ENCODE measurements at regions not wholly inside any gene's neighbourhood (a gene's known extent, or its start where the extent isn't known, plus 50 kb on each side); places are given as distances from the start of the nearest gene placed in this dataset.

DNA sequence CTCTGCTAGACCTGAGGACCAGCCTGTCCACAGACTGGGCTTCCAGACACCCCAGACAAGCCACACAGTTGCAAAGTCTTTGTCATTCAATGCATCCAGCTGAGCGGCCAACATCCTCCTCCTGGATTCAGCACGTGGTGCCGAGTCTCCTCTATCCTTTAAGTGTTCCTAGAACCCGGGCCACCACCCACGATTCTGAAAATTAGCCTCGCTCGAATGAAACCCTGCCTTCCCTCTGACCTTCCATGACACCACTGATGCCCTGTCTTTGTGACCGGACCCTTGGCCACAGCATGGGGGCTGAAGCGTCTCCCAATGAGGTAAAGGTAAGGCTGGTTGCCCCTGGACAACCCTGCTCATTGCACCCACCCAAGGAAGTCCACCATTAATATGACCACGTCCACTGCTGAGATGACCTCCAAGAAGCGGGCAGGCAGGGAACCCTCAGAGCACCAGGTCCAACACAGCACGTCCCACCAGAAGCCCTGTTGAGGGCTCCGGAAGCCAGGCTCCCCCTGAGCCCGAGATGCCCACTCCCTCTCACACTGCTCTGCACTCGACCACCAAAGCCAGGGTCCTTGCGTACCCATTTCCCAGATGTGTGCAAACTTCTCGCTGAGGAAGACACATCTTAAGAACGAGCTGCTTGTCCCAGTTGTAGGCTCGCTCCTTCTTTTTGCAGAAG is 279.0 kb downstream of the CTTN start (continued):
- TF ChIP-seq NANOG (IDR thresholded peaks at IDR 0.05; ENCODE audit: borderline replicate concordance) = no peak
- no peak for TF ChIP-seq CREB1 (CRISPR knock-in tag; IDR thresholded peaks at IDR 0.05; ENCODE audit: low read depth)
- TF ChIP-seq ZNF114 (CRISPR knock-in tag; IDR thresholded peaks at IDR 0.05) = no peak
- TF ChIP-seq, protein P1, sequence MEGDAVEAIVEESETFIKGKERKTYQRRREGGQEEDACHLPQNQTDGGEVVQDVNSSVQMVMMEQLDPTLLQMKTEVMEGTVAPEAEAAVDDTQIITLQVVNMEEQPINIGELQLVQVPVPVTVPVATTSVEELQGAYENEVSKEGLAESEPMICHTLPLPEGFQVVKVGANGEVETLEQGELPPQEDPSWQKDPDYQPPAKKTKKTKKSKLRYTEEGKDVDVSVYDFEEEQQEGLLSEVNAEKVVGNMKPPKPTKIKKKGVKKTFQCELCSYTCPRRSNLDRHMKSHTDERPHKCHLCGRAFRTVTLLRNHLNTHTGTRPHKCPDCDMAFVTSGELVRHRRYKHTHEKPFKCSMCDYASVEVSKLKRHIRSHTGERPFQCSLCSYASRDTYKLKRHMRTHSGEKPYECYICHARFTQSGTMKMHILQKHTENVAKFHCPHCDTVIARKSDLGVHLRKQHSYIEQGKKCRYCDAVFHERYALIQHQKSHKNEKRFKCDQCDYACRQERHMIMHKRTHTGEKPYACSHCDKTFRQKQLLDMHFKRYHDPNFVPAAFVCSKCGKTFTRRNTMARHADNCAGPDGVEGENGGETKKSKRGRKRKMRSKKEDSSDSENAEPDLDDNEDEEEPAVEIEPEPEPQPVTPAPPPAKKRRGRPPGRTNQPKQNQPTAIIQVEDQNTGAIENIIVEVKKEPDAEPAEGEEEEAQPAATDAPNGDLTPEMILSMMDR (conservative IDR thresholded peaks at IDR 0.05; ENCODE audit: low read depth in 2 of 2) = no peak
- TF ChIP-seq POLR2AphosphoS5 (IDR thresholded peaks at IDR 0.05; ENCODE audit: low read depth) = no peak

DNA sequence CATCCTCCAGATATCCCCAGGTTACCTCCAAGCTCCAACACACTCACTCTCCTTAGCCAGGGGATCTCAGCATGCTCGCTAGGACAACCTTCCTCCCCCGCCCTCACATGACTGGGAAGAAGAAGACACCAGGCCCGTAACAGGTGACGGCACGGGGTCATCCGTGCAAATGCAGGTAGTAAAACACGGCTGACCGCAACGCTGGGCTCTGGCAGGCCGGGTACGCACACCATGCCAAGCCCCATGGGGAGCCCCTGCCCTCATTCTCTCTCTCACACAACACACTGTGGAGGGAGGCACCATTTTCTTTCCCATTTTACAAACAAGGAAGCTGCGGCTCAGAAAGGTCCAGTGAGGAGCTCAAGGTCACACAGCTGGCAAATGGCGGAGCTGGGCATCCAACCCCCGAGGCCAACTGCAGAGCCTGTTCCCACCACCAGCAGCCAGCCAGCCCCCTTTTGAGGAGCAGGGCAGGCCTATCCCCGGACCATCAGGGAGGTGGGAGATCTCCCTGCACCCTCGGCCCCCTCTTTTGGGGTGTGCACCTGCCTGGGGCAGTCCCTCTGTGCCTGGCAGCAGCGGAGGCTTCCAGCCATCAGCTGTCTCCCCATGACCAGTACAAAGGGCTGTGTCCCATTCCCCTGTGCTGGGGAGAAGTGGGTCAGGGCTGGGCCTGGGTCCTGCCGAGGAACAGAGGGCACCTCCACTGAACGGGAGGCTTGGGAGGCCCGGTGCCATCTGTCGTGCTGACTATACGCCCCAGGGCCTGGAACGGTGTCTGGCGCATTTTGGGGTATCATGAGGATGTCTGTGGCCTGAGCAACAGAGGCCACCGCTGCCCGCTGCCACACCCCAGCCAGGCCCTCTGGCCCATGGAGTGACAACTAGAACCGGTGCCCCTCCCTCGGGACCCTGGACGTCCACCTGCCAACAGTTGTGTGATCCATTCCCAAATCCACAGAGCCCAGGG is 280.9 kb downstream of the CTTN start:
- Histone ChIP-seq H3K4me2 (no peak overlapping the region), H3K4me1 (ENCODE audit: insufficient read depth) (no peaks in the 10 kb centered on the region), H3K4me3 (no peak overlapping the region), H3K36me3 (ENCODE audit: insufficient read depth) (no peaks in the 10 kb centered on the region), H2AFZ (no peak overlapping the region), H3K79me2 (replicated peaks; ENCODE audit: insufficient read depth) (no peaks in the 10 kb centered on the region), H3K9me2 (ENCODE audit: insufficient read depth) (no peaks in the 10 kb centered on the region), H3K27me3 (ENCODE audit: insufficient read depth) (no peaks in the 10 kb centered on the region), H4K20me1 (replicated peaks; ENCODE audit: insufficient read depth) (no peaks in the 10 kb centered on the region), H3K27ac (ENCODE audit: low read depth) (no peak overlapping the region), H3F3A (replicated peaks; ENCODE audit: low read depth) (no peaks in the 10 kb centered on the region)
- ATAC-seq = no peak
- DNase-seq (ENCODE audit: low spot score) = no peak
- no peak overlapping the region for H3K27ac Mint-ChIP-seq
- peaks cover 29% of the 10 kb centered on the region for H3K4me1 Mint-ChIP-seq
- peaks cover 13% of the 10 kb centered on the region for H3K36me3 Mint-ChIP-seq (ENCODE audit: low read depth)
- H3K9me3 Mint-ChIP-seq = no peaks in the 10 kb centered on the region; the same call in 2 of the 3 replicates
- no peak overlapping the region for H3K4me3 Mint-ChIP-seq
- H3K27me3 Mint-ChIP-seq (ENCODE audit: insufficient read depth, low read depth, poor library complexity) = peaks cover 23% of the 10 kb centered on the region
- TF ChIP-seq ZNF114 (CRISPR knock-in tag; IDR thresholded peaks at IDR 0.05) (no peak), EZH2phosphoT487 (IDR thresholded peaks at IDR 0.05; ENCODE audit: unreplicated experiment) (no peak), JUNB (IDR thresholded peaks at IDR 0.05; ENCODE audit: unreplicated experiment) (no peak), STAT1 (IDR thresholded peaks at IDR 0.05; ENCODE audit: unreplicated experiment) (no peak)
- TF ChIP-seq, protein P2, sequence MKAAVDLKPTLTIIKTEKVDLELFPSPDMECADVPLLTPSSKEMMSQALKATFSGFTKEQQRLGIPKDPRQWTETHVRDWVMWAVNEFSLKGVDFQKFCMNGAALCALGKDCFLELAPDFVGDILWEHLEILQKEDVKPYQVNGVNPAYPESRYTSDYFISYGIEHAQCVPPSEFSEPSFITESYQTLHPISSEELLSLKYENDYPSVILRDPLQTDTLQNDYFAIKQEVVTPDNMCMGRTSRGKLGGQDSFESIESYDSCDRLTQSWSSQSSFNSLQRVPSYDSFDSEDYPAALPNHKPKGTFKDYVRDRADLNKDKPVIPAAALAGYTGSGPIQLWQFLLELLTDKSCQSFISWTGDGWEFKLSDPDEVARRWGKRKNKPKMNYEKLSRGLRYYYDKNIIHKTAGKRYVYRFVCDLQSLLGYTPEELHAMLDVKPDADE (IDR thresholded peaks at IDR 0.05) = no peak
- TF ChIP-seq, protein P1 (conservative IDR thresholded peaks at IDR 0.05; ENCODE audit: low read depth in 2 of 2) = no peak
- TF ChIP-seq, protein P3, sequence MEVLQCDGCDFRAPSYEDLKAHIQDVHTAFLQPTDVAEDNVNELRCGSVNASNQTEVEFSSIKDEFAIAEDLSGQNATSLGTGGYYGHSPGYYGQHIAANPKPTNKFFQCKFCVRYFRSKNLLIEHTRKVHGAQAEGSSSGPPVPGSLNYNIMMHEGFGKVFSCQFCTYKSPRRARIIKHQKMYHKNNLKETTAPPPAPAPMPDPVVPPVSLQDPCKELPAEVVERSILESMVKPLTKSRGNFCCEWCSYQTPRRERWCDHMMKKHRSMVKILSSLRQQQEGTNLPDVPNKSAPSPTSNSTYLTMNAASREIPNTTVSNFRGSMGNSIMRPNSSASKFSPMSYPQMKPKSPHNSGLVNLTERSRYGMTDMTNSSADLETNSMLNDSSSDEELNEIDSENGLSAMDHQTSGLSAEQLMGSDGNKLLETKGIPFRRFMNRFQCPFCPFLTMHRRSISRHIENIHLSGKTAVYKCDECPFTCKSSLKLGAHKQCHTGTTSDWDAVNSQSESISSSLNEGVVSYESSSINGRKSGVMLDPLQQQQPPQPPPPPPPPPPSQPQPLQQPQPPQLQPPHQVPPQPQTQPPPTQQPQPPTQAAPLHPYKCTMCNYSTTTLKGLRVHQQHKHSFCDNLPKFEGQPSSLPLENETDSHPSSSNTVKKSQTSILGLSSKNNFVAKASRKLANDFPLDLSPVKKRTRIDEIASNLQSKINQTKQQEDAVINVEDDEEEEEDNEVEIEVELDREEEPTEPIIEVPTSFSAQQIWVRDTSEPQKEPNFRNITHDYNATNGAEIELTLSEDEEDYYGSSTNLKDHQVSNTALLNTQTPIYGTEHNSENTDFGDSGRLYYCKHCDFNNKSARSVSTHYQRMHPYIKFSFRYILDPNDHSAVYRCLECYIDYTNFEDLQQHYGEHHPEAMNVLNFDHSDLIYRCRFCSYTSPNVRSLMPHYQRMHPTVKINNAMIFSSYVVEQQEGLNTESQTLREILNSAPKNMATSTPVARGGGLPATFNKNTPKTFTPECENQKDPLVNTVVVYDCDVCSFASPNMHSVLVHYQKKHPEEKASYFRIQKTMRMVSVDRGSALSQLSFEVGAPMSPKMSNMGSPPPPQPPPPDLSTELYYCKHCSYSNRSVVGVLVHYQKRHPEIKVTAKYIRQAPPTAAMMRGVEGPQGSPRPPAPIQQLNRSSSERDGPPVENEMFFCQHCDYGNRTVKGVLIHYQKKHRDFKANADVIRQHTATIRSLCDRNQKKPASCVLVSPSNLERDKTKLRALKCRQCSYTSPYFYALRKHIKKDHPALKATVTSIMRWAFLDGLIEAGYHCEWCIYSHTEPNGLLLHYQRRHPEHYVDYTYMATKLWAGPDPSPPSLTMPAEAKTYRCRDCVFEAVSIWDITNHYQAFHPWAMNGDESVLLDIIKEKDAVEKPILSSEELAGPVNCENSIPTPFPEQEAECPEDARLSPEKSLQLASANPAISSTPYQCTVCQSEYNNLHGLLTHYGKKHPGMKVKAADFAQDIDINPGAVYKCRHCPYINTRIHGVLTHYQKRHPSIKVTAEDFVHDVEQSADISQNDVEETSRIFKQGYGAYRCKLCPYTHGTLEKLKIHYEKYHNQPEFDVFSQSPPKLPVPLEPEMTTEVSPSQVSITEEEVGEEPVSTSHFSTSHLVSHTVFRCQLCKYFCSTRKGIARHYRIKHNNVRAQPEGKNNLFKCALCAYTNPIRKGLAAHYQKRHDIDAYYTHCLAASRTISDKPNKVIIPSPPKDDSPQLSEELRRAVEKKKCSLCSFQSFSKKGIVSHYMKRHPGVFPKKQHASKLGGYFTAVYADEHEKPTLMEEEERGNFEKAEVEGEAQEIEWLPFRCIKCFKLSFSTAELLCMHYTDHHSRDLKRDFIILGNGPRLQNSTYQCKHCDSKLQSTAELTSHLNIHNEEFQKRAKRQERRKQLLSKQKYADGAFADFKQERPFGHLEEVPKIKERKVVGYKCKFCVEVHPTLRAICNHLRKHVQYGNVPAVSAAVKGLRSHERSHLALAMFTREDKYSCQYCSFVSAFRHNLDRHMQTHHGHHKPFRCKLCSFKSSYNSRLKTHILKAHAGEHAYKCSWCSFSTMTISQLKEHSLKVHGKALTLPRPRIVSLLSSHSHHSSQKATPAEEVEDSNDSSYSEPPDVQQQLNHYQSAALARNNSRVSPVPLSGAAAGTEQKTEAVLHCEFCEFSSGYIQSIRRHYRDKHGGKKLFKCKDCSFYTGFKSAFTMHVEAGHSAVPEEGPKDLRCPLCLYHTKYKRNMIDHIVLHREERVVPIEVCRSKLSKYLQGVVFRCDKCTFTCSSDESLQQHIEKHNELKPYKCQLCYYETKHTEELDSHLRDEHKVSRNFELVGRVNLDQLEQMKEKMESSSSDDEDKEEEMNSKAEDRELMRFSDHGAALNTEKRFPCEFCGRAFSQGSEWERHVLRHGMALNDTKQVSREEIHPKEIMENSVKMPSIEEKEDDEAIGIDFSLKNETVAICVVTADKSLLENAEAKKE (CRISPR knock-in tag; IDR thresholded peaks at IDR 0.05) = no peak

Measured in GM23338 (cell line).